ENCODE measurements at regions not wholly inside any gene's neighbourhood (a gene's known extent, or its start where the extent isn't known, plus 50 kb on each side); places are given as distances from the start of the nearest gene placed in this dataset.

DNA sequence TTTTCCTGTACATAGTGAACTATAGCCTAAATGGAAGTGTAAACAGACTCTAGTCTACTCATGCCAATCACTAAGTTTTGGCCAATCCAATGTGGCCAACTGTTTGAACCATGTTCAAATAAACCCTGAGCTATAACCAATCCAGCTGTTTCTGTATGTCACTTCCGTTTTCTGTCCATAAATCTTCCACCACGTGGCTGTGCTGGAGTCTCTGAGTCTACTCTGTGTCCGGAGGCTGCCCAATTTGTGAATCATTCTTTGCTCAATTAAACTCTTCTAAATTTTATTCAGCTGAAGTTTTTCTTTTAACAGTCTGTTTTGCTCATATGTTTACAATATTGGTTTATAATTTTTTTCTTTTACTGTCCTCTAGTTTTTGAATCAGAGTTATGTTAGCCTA, 112.3 kb upstream of the BANK1 start:
- DNase-seq (ENCODE audit: extremely low read depth, low read depth) = peak; percentile 38
- H3K4me3 ChIP-seq (replicated peaks; ENCODE audit: low read depth, low read length) = no peak overlapping the region
- no peak for TF ChIP-seq CTCF (IDR thresholded peaks at IDR 0.05; ENCODE audit: low read depth, low read length, missing control alignments)

DNA sequence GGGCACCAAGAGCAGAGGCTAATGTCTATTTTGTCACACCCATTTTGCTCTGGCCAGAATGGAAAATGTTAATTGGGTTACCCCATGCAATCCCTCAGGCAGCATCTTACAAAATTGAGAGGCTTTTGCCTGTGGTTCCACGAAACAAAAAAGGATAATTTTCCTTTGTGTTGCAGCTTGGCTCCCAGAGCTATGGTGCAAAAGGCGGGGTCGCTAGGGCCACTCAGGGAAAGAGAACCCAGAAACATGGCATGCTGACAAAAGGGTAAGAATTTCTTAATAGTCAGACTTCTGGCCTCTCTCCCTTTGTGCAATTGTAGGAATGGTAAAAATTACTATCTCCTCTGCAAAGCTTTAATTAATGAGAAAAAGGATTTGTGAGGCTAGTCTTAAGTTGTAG, 119.6 kb upstream of the BANK1 start:
- no peak overlapping the region for H3K4me3 ChIP-seq (replicated peaks; ENCODE audit: low read depth, low read length)
- DNase-seq (ENCODE audit: extremely low read depth, low read depth) = no peak
- TF ChIP-seq CTCF (IDR thresholded peaks at IDR 0.05; ENCODE audit: low read depth, low read length, missing control alignments) = no peak

DNA sequence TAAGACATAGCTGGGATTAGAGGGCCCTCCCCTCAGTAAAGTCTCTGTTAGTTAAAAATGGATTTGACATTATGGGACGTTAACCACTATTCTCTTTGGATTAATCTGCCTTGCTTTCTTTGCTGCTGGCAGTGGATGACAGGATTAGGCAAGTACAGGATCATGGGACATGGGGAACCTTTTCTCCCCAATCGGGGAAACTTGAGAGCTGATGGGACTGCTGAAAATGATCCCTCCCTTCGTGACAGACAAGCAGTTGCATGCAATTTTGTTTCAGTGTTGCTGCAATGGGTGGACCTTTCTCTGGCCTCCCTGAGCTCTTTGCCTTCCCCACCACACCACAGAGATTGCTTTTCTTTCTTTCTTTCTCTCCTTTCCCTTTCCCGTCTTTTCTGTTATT, 120.2 kb upstream of the BANK1 start:
- DNase-seq (ENCODE audit: extremely low read depth, low read depth) = no peak
- no peak overlapping the region for H3K4me3 ChIP-seq (replicated peaks; ENCODE audit: low read depth, low read length)
- no peak for TF ChIP-seq CTCF (IDR thresholded peaks at IDR 0.05; ENCODE audit: low read depth, low read length, missing control alignments)

DNA sequence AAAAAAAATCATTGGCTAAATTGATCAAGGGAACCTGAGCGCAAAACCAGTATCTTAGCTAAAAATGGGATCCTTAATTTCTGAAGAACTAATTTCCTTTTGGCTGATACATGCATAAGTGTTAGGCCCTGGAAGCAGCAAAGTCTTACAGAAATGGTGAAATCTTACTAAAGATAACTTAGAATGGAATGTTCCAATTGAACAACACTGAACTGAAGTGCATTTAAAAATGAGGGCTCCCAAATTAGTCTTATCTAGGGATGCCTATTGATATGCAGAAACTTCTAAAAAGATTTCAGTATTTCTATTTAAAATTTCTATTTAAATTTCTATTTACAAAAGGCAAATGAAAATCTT, 120.7 kb upstream of the BANK1 start:
- DNase-seq (ENCODE audit: extremely low read depth, low read depth) = no peak
- no peak for TF ChIP-seq CTCF (IDR thresholded peaks at IDR 0.05; ENCODE audit: low read depth, low read length, missing control alignments)
- no peak overlapping the region for H3K4me3 ChIP-seq (replicated peaks; ENCODE audit: low read depth, low read length)

DNA sequence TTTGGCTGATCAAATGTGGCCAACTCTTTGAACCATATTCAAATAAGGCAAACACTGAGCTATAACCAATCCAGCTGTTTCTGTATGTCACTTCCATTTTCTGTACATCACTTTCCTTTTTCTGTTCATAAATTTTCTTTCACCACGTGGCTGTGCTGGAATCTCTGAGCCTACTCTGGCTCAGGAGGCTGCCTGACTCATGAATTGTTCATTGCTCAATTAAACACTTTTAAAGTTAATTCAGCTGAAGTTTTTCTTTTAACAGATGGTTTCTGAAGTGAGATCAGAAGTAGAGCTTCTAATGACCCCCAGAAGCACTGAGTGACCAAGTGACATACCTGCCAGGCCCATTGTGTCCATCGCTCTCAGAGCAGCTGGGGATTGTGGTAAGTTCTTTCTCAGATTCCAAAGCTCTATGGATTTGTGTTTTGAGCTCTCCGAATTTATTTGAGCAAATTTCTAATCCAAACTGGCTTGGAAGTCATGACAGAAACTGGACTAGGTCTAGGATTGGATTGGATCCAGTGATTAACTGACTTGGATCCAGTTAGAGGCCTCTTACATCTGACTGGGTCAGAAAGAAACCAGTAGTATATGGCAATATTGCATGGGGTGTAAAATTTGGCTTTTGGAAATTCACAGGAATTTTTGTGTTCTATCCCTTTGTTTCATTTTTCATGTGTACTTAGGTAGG, 121.2 kb upstream of the BANK1 start:
- H3K4me3 ChIP-seq (replicated peaks; ENCODE audit: low read depth, low read length) = no peak overlapping the region
- DNase-seq (ENCODE audit: extremely low read depth, low read depth) = no peak
- TF ChIP-seq CTCF (IDR thresholded peaks at IDR 0.05; ENCODE audit: low read depth, low read length, missing control alignments) = no peak

DNA sequence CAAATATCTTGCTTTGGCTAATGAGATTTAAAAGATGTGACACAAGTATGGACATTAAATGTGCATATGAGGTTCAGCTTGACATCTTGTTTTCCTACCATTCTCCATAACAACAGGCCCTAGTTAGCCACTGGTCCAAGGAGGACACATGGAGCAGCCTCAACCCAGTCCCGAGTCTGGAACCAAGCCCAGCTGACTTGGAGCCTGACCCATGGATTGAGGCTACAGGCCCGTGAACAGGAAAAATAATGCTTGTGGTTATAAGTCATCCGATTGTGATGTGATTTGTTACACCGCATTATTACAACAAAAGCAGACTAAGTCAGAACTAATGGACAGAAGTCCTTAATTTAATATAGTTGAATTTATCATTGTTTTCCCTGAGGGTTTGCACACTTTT, 123.2 kb upstream of the BANK1 start:
- TF ChIP-seq CTCF (IDR thresholded peaks at IDR 0.05; ENCODE audit: low read depth, low read length, missing control alignments) = no peak
- DNase-seq (ENCODE audit: extremely low read depth, low read depth) = peak; percentile 5
- no peak overlapping the region for H3K4me3 ChIP-seq (replicated peaks; ENCODE audit: low read depth, low read length)

- DNase-seq (ENCODE audit: extremely low read depth, low read depth) = no peak
- H3K4me3 ChIP-seq (replicated peaks; ENCODE audit: low read depth, low read length) = no peak overlapping the region
- TF ChIP-seq CTCF (IDR thresholded peaks at IDR 0.05; ENCODE audit: low read depth, low read length, missing control alignments) = no peak
These were observed 129.9 kb upstream of the BANK1 start for GRCh38 chr4:101660607-101661006.

Data from HFF-Myc (cell line).